ENCODE measurements at regions not wholly inside any gene's neighbourhood (a gene's known extent, or its start where the extent isn't known, plus 50 kb on each side); places are given as distances from the start of the nearest gene placed in this dataset.

DNA sequence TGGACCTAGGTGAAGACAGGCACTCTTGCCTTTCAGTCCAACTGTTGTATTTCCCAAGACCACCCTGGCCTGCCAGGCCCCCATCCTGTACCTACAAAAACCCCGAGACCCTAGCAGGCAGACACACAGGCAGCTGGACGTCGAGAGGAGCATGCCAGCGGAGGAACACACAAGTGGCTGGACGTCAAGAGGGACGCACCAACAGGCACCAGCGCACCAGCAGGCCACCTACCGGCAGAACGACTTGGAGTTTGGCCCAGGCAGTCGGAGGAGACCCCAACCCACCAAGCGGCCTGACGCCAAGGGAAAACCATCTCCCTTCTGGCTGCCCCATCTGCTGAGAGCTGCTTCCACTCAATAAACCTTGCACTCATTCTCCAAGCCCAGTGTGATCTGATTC lies 1883.4 kb upstream of the RAG2 start:
- Histone ChIP-seq H3K4me3 (no peak overlapping the region), H3K4me1 (no peaks in the 10 kb centered on the region), H3K36me3 (replicated peaks) (no peaks in the 10 kb centered on the region), H3K27me3 (ENCODE audit: low read depth) (no peaks in the 10 kb centered on the region), H3K9me3 (no peaks in the 10 kb centered on the region)
- DNase-seq (ENCODE audit: low spot score in 2 of 2), result no peak
- in situ Hi-C loops (cut with MboI; ENCODE audit: low sequenced_read_pairs), result no loop called here

DNA sequence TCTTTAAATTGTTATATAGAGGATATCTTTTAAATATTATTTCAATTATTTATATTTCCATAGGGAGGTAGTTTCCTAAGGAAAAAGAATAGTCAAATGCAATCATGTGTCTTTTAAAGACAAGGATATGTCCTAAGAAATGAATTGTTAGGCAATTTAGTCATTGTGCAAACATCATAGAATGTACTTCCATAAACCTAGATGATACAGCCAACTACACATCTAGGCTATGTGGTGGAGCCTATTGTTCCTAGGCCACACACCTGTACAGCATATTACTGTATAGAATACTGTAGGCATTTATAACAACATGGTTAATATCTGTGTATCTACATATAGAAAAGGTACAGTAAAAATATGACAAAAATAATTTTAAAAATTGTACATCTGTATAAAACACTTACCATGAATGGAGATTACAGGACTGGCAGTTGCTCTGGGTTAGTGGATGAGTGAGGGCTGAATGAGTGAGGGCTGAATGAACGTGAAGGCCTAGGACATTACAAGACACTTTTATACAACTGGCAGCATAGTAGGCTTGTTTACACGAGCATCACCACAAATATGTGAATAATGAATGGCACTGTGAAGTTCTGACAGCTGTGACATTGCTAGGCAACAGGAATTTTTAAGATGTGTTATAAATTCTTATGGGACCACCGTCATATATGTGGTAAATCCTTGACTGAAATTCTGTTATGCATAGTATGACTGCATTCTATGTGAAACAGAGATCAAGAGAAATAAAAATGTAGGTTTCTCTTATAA lies 1879.0 kb upstream of the RAG2 start:
- no peaks in the 10 kb centered on the region for H3K4me1 ChIP-seq
- no peak for DNase-seq (ENCODE audit: low spot score in 2 of 2)
- no peaks in the 10 kb centered on the region for H3K9me3 ChIP-seq
- in situ Hi-C loops (cut with MboI; ENCODE audit: low sequenced_read_pairs), result no loop called here
- H3K27me3 ChIP-seq (ENCODE audit: low read depth), result no peaks in the 10 kb centered on the region
- no peak overlapping the region for H3K4me3 ChIP-seq
- no peaks in the 10 kb centered on the region for H3K36me3 ChIP-seq (replicated peaks)

DNA sequence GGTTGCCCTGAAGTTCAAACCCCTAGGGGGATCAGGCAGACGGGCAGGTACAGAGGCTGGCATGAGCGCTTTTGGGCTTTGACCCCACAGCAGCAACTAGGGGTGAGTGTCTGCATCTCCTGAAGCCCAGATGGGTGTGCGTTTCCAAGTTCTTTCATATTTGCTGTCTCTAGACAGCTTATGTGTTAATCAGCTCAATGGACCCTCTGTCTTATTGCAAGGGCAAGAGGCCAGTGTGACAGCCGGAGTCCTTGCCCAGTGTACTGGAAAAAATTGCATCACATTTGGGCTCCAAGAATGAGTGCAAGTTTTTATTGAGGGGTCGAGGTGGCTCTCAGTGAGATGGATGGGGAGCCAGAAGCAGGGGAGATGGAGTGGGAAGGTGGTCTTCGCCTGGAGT lies 1863.7 kb upstream of the RAG2 start:
- Histone ChIP-seq H3K9me3 (no peaks in the 10 kb centered on the region), H3K4me3 (no peak overlapping the region), H3K27me3 (ENCODE audit: low read depth) (no peaks in the 10 kb centered on the region), H3K4me1 (no peaks in the 10 kb centered on the region), H3K36me3 (replicated peaks) (no peaks in the 10 kb centered on the region)
- in situ Hi-C loops (cut with MboI; ENCODE audit: low sequenced_read_pairs), result no loop called here
- no peak for DNase-seq (ENCODE audit: low spot score in 2 of 2)

DNA sequence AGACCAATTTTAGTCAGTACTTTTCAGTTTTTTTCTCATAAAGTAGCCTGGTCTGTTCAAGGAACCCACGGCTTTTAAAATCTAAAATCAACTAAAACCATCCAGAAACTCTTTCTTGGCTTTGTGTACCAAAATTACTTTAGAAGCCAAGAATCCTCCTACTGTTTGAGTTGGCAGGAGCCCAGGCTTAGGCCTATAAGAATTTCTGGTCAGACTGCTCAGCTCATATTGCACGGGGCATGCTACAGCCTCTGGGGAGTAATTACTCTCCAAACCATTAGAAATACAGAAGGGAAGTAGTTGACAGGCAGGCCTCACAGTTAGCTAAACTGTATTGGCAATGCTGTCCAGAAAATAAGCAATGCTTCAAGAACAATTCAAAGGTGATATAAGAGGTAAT lies 1862.9 kb upstream of the RAG2 start:
- H3K4me1 ChIP-seq, result no peaks in the 10 kb centered on the region
- H3K27me3 ChIP-seq (ENCODE audit: low read depth), result no peaks in the 10 kb centered on the region
- no peak overlapping the region for H3K4me3 ChIP-seq
- in situ Hi-C loops (cut with MboI; ENCODE audit: low sequenced_read_pairs), result no loop called here
- DNase-seq (ENCODE audit: low spot score in 2 of 2), result peak; percentile 15 to 40
- H3K9me3 ChIP-seq, result no peaks in the 10 kb centered on the region
- H3K36me3 ChIP-seq (replicated peaks), result no peaks in the 10 kb centered on the region

DNA sequence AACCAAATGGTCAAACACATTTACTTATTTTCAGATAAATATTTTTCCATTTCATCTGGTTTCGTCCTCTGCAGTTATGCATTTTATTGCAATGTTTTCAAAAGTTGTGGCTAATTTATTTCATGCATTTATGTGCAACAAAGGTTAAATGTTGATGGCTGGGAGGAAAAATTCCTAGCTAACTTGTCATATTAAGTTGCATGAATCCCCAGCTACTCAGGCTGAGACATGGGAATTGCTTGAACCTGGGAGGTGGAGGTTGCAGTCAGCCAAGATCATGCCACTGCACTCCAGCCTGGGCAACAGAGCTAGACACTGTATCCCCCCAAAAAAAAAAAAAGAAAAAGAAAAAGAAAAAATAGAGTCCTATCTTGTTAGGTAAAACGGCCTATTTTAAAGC lies 1862.4 kb upstream of the RAG2 start:
- no peak overlapping the region for H3K4me3 ChIP-seq
- in situ Hi-C loops (cut with MboI; ENCODE audit: low sequenced_read_pairs), result no loop called here
- no peaks in the 10 kb centered on the region for H3K36me3 ChIP-seq (replicated peaks)
- no peaks in the 10 kb centered on the region for H3K4me1 ChIP-seq
- no peak for DNase-seq (ENCODE audit: low spot score in 2 of 2)
- H3K27me3 ChIP-seq (ENCODE audit: low read depth), result no peaks in the 10 kb centered on the region
- H3K9me3 ChIP-seq, result no peaks in the 10 kb centered on the region

DNA sequence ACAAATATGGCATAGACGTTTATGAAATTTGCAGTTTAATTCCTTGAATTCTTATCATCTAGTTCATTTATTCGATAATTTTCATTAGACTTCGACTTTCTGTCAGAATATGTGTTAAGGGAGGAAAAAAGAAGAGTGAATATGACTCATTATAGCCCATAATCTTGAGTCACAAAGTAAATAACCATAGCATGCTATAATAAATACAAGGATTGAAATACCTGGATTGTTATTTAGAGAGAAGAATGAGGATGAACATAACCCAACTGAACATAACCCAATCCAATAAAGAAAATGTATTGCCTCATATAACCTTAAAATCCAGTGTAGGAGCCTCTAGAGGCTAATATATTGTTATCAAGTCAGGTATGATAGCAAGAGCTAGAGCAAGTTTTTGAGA lies 1858.3 kb upstream of the RAG2 start:
- no peaks in the 10 kb centered on the region for H3K36me3 ChIP-seq (replicated peaks)
- DNase-seq (ENCODE audit: low spot score in 2 of 2), result no peak
- H3K9me3 ChIP-seq, result no peaks in the 10 kb centered on the region
- H3K4me1 ChIP-seq, result no peaks in the 10 kb centered on the region
- in situ Hi-C loops (cut with MboI; ENCODE audit: low sequenced_read_pairs), result no loop called here
- no peak overlapping the region for H3K4me3 ChIP-seq
- H3K27me3 ChIP-seq (ENCODE audit: low read depth), result no peaks in the 10 kb centered on the region

DNA sequence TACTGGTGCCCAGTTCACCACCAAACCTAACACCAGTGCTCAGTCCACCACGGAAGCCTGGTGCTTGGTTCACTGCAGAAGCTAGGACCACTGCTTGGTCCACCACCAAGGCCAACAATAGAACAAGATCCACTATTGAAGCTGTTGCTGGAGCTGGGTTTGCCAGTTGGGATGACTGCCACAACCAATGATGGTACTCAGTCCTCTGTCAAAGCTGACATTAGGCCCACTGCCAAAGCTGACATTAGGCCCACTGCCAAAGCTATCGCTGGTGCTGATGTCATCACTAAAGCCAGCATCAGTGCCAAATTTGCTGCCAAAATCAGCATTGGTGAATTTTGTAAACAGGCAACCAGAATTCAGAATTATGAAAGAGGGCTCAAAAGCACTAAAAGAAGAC lies 1850.2 kb upstream of the RAG2 start:
- no peak for DNase-seq (ENCODE audit: low spot score in 2 of 2)
- Histone ChIP-seq H3K36me3 (replicated peaks) (no peaks in the 10 kb centered on the region), H3K4me3 (no peak overlapping the region), H3K4me1 (no peaks in the 10 kb centered on the region), H3K9me3 (no peaks in the 10 kb centered on the region), H3K27me3 (ENCODE audit: low read depth) (no peaks in the 10 kb centered on the region)
- in situ Hi-C loops (cut with MboI; ENCODE audit: low sequenced_read_pairs), result no loop called here

DNA sequence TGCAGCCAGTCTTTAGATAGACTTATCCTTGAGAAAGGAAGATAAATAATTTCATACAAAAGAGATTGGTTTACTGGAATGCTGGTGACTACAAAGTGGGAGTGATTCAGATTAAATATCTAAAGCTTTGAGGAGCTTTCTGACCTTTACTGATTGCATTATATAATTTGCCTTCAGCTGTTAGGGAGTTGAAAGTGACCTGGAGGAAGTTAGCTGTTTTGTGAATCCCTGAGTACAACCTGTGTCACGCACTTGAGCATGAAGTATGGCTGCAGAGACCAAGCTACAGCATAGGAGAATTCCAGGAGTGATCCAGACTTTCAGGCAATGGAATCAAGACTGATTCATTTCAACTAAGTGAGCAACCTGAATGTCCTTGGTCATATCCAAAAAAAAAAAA lies 1848.3 kb upstream of the RAG2 start:
- Histone ChIP-seq H3K4me3 (no peak overlapping the region), H3K36me3 (replicated peaks) (no peaks in the 10 kb centered on the region), H3K27me3 (ENCODE audit: low read depth) (no peaks in the 10 kb centered on the region), H3K9me3 (no peaks in the 10 kb centered on the region), H3K4me1 (no peaks in the 10 kb centered on the region)
- in situ Hi-C loops (cut with MboI; ENCODE audit: low sequenced_read_pairs), result no loop called here
- DNase-seq (ENCODE audit: low spot score in 2 of 2), result no peak

DNA sequence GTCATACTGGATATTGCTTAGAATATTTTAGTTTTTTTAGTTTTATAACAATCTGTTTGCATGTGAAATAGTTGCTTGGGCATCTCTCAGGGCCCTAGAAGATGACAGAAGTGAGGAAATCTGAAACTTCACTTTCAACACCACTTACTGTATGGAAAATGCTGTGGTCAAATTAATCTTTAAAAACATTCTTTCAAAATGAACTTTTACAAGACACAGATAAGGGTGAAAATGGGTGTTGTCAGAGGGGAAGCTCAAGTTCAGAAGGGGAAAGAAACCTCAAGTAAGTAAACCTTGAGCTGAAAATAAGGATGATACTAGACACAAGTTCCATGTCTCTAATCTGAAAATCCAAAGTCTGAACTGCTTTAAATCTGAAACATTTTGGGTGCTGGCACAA lies 1840.1 kb upstream of the RAG2 start:
- H3K4me3 ChIP-seq, result no peak overlapping the region
- no peaks in the 10 kb centered on the region for H3K27me3 ChIP-seq (ENCODE audit: low read depth)
- no peaks in the 10 kb centered on the region for H3K36me3 ChIP-seq (replicated peaks)
- no peak for DNase-seq (ENCODE audit: low spot score in 2 of 2)
- no peaks in the 10 kb centered on the region for H3K4me1 ChIP-seq
- in situ Hi-C loops (cut with MboI; ENCODE audit: low sequenced_read_pairs), result no loop called here
- H3K9me3 ChIP-seq, result no peaks in the 10 kb centered on the region

DNA sequence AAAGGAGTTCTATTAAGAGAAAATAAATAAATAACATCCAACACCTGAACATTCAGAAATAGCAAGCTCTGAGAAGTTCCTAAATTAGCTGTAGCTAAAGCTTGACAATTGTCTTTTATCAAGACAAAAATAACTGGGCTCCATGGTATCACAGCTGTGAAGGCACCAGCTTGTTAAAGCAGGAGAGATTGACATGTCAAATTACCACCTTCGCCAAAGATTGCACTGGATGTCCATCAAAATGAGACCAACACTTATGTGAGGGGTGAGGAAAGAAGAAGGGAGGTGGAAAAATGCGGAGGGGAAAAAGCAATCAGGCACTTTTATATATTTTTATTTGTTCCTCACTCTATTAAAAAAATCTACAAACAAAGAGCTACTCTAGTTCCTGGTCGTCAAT lies 1827.5 kb upstream of the RAG2 start:
- H3K9me3 ChIP-seq, result no peaks in the 10 kb centered on the region
- in situ Hi-C loops (cut with MboI; ENCODE audit: low sequenced_read_pairs), result no loop called here
- H3K4me1 ChIP-seq, result no peaks in the 10 kb centered on the region; the same call in 1 of the 2 replicates
- H3K27me3 ChIP-seq (ENCODE audit: low read depth), result no peaks in the 10 kb centered on the region
- no peak for DNase-seq (ENCODE audit: low spot score in 2 of 2)
- no peaks in the 10 kb centered on the region for H3K36me3 ChIP-seq (replicated peaks)
- no peak overlapping the region for H3K4me3 ChIP-seq

DNA sequence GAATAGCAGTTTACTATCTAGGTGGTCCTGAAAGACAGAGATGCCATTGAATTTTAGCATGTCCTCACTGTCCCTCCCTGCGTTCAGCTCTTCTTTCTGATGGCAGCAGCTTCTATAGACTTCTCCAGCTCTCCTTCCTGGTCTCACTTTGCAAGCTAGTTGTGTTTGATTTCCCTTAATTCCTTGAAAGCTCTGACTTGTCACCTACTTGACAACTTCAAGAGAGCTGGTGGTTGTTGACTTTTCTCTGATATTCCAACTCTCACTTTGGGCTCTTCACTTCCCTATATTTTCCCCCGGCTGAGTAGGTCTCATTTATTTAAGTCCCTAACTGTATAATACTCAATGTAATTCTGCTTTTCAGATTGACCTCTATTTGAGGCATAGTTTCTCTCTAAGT lies 1825.0 kb upstream of the RAG2 start:
- Histone ChIP-seq H3K27me3 (ENCODE audit: low read depth) (no peaks in the 10 kb centered on the region), H3K9me3 (no peaks in the 10 kb centered on the region), H3K4me1 (no peaks in the 10 kb centered on the region; the same call in 1 of the 2 replicates), H3K4me3 (no peak overlapping the region), H3K36me3 (replicated peaks) (no peaks in the 10 kb centered on the region)
- in situ Hi-C loops (cut with MboI; ENCODE audit: low sequenced_read_pairs), result no loop called here
- no peak for DNase-seq (ENCODE audit: low spot score in 2 of 2)

DNA sequence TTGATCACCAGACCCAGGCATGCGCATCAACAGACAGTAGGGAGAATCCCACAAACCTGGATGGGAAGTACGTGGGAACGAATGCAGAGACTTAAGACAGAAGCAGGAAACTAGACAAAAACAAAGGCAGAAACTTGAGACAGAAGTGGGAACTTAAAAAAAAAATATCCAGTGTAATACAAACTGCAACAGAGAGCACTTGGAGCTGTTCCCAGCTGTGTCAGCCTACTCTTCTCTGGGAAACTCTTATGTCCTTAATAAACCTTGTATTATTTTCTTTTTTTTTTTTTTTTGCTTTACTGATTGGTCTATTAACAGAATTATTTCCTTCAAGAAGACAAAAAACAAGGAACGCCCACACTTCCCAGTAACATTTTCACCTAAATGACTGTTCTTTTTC lies 1818.1 kb upstream of the RAG2 start:
- H3K4me3 ChIP-seq, result no peak overlapping the region
- no peaks in the 10 kb centered on the region for H3K36me3 ChIP-seq (replicated peaks)
- no peaks in the 10 kb centered on the region for H3K9me3 ChIP-seq
- H3K4me1 ChIP-seq, result no peaks in the 10 kb centered on the region
- DNase-seq (ENCODE audit: low spot score in 2 of 2), result no peak
- H3K27me3 ChIP-seq (ENCODE audit: low read depth), result no peaks in the 10 kb centered on the region
- in situ Hi-C loops (cut with MboI; ENCODE audit: low sequenced_read_pairs), result no loop called here

DNA sequence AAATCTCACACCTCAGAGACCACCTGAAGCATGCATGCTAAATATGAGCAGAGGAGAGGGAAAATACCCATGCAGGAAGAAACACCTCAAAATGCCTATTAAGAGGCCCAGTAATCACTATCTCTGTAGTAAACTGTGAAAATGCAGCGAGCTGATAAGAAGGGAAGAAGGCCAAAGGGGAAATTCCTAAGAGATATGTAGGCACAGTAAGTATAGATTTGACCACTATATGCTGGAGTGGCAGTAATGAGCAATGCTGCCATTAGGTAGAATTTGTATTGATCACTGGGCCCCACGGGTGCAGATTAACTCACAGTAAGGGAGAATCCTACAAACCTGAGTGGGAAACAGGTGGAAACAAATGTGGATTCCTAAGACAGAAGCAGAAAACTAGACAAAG lies 1813.1 kb upstream of the RAG2 start:
- Histone ChIP-seq H3K27me3 (ENCODE audit: low read depth) (no peaks in the 10 kb centered on the region), H3K9me3 (no peaks in the 10 kb centered on the region), H3K4me3 (no peak overlapping the region), H3K36me3 (replicated peaks) (no peaks in the 10 kb centered on the region), H3K4me1 (no peaks in the 10 kb centered on the region)
- in situ Hi-C loops (cut with MboI; ENCODE audit: low sequenced_read_pairs), result no loop called here
- no peak for DNase-seq (ENCODE audit: low spot score in 2 of 2)

DNA sequence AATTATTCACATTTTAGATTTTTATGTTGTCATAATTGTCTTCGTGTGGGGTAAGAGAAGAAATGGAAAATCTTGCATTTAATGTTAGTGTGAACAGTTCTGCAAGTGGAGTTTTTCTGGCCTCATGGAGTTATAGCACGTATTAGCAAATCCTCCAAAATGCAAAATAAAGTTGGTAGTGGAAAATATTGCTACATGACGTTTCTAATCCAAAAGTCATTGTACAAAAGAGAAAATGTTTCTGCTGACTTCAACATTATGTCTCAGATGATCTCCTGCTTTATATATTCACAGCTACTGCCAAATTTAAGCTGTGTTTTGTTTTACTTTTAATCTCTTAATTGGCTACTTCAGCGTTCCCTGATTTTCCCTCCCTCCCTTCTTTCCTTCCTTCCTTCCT lies 1804.0 kb upstream of the RAG2 start:
- H3K9me3 ChIP-seq, result no peaks in the 10 kb centered on the region
- H3K4me3 ChIP-seq, result no peak overlapping the region
- no peaks in the 10 kb centered on the region for H3K27me3 ChIP-seq (ENCODE audit: low read depth)
- in situ Hi-C loops (cut with MboI; ENCODE audit: low sequenced_read_pairs), result no loop called here
- H3K4me1 ChIP-seq, result no peaks in the 10 kb centered on the region
- no peaks in the 10 kb centered on the region for H3K36me3 ChIP-seq (replicated peaks)
- DNase-seq (ENCODE audit: low spot score in 2 of 2), result no peak

DNA sequence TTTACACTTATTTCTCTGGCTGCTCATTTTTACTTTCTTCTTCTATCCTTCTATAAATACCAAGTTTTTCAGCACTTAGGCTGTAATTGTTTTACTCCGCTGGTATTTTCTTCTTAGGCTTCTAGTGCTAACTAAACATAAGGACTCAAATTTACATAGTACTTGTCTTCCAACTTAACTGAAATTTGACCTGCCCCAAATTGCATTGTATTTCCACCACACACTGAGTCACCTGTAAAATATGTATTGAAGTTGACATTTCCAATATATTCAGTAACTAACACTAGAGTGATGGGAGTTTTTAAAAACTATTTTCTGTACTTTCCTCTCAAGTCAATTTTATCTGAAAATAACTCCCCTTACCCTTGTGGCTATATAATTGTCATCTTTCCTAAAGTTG lies 1794.1 kb upstream of the RAG2 start:
- no peaks in the 10 kb centered on the region for H3K36me3 ChIP-seq (replicated peaks)
- DNase-seq (ENCODE audit: low spot score in 2 of 2), result no peak
- in situ Hi-C loops (cut with MboI; ENCODE audit: low sequenced_read_pairs), result no loop called here
- no peaks in the 10 kb centered on the region for H3K4me1 ChIP-seq
- H3K4me3 ChIP-seq, result no peak overlapping the region
- no peaks in the 10 kb centered on the region for H3K9me3 ChIP-seq
- H3K27me3 ChIP-seq (ENCODE audit: low read depth), result no peaks in the 10 kb centered on the region

Data from HAP-1 (cell line).